HG02678 (cell line): ENCODE measurements at regions not wholly inside any gene's neighbourhood (a gene's known extent, or its start where the extent isn't known, plus 50 kb on each side); places are given as distances from the start of the nearest gene placed in this dataset.

Experiments used
- ATAC-seq: cut with Tn5 transposase; IDR thresholded peaks from one replicate; pipeline ENCODE4 v1.9.1; 2021; ENCODE audit warnings: mild to moderate bottlenecking, moderate library complexity; ENCODE audit not compliant: unreplicated experiment

DNA sequence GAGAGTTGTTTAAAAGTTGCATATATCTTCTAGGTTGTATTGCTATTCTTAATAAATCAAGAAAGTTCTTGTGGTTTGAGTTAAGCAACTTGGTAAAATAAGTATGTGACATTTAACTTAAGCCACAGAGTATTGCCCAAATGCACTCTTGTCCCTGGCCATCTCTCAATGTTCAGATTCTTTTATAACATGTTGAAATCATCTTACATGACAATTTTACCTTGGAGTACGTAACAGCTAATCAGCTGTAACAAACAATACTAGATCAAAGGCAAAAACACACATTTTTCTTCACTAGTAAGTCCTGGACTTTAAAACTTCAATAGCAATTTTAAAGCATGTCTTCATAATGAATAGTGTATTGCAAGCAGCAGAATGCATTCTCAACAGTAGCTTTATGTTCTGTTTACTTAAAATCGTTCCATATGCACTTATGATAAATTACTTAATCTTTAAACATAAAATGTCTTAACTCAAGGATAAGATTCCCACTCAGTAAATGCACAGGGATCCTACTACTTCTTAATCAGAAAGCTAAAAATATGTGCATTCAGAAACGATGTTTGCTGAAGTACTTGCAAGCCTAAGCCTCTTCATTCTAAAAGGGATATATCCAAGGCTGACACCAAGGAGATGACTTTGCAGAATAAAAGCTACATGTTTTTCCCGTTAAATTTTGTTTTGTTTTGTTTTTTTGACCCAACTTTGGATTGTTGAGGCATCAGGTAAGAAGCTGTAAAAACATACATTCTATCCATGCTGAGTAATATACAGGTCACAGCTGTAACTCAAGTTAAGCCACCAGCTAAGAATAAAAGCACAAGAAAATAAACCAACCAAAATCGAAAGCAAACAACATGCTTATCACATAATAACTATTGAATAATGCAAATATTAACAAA lies 86.1 kb upstream of the NFIB start:
- ATAC-seq, result no peak

DNA sequence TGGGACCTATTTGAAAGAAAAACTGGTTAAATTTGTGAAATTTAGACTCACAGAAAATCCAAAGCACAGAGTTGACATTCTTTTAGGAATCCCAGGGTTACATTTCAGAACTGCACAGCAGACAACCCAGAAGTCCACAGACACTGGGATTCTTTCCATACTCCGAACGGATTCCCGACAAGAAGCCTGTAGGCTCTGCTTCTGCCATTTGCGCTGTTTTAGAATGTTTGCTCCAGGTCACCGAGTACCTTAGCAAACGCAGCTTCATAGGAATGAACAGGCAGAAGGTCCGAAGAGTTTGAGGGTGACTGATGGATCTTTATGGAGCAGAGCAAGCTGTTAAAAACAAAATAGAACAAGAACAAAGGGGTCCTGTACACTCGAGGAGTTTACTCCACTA lies 84.5 kb upstream of the NFIB start:
- no peak for ATAC-seq

DNA sequence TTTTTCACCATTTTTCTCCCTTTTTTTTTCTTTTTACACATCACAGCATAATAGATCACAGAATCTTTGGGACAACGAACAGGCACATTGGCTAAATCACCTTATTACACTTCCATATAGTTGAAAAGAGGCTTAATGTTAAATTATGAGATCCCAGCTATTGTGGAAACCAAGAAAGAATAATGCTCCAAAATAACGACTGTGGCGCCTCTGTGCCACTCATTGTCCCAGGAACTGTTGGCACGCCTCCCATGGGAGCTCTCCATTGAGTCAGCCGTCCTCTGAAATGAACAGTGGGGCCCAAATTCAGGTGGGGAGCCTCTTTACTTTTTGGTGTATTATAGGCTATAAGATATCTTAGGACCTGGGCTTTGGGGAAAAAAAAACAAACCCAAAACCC lies 82.2 kb upstream of the NFIB start:
- ATAC-seq, result no peak

DNA sequence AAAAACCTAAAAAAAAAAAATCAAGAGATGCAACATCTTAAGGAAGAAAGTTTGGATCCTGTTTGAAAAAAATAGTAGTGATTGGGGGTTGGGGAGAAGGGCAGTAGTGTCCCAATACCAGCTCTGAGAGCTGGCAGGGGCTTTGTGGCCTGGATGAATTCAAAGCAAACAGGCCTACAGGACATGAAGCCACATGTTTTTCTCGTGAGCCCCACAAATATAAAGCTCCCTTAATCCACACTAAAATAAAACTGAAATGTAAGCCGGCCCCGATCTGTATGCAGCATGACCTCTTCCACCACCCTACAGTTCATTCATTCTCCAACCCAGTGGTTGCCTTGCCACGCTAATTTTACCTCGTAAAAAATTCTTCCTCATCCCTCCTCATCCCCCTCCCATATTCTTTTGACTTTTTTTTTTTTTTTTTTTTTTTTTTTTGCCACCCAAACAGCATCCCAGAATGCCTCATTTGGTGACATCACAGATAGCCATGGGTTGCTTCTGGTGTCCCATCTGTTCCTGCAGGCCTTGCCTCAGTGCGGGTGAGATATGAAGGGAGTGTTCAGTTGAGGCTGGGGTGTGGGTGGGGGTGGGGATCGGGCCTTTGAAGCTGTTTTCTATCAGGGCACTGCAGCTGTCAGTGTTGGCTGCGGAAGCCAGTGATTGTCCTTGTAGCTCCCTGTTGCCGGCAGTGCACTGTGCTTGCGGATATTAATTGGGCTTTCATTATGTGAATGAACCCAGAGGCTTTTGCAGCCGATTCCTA lies 81.6 kb upstream of the NFIB start:
- no peak for ATAC-seq

DNA sequence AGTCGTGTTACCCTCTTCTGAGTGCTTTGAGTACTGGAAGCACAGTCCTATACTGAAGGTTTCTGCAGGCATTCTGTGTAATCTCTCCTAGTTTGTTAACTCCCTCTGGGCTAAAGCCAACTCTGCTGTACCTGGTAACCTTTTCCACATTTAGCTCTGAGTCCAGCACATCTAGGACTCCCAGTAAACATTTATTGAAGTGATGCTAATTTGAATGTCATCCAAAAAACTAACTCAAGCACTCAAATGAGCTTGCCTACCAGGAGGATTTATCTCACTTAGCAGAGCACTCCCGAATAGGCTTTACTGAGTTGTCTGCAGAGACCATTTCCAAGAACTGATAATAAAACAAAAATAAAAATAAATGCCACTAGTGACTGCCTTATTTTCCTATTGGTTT lies 79.5 kb upstream of the NFIB start:
- no peak for ATAC-seq

DNA sequence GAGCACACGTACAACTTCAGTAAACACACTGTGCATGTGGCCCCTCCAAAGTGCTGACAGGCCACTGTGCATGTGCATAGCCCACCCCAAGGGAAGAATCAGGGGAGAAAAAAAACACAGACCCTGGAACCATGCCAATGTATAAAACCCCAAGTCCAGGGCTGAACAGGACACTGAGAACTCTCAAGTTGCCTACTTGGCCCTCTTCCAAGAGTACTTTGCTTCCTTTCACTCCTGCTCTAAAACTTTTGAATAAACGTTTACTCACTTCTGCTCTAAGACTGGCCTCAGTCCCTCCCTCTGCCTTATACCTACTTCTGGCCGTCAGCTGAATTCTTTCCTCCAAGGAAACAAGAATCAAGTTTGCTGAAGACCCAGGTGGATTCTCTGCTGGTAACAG lies 77.7 kb upstream of the NFIB start:
- ATAC-seq, result no peak

DNA sequence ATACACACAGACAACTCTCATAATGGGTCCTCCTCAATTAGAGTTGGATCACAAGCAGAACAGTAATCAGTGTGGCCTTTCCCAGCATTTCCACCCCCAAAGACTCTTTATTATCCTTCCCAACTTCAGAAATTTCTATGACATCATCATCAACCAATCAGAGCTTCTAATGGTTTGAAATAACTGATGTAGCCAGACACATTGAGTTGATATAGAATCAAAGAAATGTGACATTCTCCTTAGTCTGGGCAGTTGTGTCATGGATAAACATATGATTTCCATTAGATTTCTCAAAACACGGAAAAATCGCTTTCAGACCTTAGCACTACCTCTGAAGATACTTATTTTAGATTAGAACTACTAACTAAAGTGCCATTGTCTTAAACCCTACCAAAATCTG lies 75.7 kb upstream of the NFIB start:
- no peak for ATAC-seq

DNA sequence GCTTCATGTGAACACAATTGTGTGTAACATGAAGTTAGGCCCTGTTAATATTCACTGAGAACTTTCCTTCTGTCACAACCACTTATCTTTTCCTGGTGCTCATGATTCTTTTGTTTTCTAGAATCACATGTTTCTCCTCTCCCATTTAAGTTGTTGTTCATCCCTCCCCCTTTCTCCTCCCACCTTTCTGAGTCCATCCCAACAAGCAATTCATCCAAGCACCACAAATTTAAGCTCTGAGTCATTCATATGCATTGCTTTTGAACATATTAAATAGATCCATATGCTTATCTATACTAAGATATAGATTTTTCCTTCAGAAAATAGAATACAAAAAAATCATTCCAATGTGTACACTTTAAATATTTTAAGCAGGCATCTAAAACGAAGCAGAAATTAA lies 75.2 kb upstream of the NFIB start:
- no peak for ATAC-seq

DNA sequence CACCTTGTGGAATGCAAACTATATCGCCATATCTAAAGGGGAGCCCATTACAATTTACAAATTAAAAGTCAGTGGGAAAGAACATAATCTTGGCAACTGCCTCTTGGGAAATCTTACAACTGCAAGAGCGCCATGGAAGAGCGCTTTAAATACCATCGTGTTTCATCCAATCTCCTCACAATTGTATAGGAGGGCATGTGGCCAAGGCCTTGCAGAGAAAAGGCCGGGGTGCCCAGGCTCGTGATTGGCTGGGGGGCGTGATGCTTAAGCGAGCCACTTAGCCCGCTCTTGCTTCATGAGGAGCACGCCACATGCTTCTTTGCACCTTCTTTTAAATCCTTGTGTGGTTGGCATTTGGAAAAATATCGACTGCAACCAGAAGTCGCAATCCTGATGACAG lies 69.8 kb upstream of the NFIB start:
- no peak for ATAC-seq

DNA sequence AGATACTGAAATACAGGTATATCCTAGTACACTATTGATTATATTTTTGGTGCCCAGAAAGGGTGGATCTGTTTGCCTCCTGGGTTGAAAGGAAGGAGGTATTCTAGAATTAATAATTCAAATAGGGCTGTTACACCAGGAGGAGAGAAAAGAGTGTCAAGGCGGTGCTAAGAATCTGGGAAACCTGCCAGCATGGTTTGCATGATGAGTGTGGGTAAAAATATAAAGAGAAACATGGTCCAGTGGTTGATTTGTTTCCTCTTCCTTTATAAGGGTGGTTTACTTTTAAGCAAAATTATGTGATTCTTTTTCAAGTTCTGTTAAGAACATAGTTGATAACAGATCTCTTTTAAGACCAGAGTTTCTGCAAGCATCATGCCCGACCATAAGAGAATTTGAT lies 69.4 kb upstream of the NFIB start:
- peak; percentile 40 for ATAC-seq

DNA sequence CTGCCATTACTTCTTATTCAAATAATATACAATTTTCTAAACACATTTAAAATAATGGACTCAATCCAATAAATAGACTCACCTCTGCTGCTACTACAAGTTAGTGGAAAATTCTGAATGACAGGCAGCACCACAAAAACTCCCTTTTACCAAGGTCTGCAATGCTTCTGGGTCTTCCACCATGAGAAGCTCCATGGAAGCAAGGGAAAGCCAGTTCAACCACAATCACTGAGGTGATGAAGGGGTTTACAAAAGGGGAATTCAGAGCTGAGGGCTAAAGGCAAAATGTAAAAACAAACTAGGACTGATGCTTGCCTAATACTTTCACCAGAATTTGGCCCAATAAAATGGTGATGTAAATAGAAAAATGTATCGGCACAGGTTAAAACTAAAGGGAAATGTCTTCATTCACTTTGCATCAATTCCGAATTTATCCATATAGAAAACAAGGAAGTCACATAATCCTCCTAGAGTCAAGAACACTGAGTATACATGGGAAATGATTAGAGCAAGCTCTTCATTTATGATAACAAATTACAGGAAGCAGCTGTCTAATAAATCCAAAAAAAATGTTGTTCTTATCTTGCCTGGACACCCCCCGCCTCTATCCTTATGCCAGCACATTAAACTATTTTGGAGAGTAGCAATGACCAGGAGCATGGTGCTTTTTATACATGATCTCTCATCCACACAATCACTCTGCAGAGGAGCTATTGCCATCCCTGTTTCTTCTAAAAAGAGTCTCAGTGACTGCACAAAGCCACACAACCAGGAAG lies 66.3 kb upstream of the NFIB start:
- peak; percentile 39 for ATAC-seq

DNA sequence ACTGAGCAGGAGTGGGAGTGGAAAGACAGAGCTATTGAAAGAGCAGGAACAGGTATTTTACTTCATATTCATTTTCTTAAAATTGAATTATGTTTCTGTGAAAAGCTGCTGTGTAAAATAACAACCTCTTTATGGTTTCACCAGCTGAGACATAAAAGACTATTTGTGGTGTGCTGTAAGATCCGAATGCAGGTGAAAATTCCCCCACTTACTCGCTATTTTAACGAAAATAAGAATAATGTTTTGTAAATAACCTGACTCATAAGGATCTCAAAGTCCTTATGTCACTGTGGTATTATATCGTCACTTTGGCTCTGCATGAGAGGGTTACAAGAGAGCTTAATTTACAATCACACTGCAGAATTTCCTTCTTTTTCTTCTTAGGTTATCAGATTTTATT lies 65.3 kb upstream of the NFIB start:
- no peak for ATAC-seq

DNA sequence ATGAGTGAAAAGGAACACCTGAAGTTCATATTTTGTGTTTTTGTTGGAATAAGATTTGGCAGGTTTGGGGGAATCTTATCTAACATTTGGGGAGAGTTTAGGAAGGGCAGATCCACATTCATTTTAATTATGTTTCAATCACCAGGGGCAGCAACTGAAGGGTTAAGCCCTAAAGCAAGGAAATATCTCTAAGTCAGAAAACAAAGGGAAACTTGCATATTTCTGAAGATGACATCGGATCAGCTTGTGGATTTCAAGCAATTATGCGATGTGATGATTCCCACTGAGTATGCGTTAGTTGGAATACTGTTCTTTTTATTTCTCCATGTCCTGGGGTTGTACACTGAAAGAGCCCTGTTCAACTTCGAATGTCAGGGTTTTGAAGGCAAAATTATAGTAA lies 59.8 kb upstream of the NFIB start:
- ATAC-seq, result no peak

DNA sequence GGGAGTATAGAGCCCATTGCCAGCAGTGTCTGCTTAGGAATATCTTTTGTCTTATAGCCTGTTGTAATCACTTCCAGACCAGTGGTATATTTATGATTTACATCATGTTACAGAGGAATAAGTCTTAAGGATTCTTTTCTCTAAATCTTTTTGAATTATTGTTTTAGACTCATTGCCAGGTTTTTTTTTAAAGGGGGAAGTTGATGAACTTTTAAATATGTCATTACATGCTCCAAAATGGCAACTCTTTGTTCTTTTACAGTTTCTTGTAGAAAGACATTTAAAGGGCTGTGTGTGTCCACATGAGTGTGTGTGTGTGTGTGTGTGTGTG lies 59.4 kb upstream of the NFIB start:
- ATAC-seq, result no peak

DNA sequence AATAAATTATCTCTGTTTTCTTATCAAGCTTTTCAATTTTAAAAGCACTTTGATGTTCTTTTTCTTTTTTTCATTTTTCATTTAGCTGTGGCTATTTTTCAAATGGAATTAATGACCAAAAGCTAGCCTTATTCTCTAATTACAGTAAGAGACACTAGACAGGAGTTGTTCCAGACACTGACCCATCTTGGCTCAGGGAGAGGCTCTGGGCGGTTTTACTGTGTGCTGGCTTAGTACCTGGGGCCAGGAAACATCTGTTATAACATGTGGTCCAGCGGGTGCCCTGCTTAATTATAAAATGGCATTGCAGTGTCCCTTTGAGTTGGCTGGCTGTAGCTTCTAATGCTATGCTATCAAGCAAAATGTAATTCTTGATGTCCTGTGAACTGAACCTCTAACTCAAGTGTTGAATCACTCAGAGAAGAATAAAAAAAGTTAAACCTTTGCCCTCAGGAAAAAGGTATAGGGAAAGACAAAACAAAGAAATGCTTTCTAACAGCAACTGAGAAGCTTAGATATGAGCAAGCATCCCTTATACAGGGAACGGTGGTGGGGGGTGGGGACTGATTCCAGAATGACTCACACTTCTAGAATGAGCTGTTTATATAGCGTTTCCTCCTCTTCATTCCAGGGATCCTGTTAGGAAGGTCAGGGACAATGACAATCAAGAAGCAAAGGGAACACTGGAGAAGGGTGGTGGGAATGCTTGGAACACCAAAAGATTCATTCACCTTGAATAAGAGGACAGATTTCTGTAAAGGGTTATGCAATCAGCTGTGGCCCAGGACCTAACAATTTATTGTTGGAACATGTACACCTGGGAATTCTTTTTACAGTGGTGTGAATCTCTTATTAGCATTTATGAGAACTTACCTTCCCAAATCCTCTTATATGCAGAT lies 58.7 kb upstream of the NFIB start:
- no peak for ATAC-seq

DNA sequence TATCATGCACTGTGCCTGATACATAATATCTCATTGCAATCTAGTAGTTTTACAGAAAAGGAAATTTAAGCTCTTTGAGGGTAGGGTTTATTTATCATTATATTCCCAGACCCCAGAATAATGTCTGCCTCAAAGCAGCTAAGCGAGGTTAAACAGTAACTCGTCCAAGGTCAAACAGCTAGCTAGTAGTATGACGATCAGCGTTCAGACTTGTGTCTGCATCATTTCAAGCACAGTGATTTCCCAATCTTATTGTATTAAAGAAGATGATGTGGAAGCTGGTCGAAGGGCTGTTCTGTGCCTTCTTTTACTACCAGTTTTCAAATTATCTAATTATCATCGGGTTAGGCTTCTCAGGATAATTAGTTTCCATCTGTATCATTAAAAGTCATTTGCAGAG lies 55.1 kb upstream of the NFIB start:
- ATAC-seq, result no peak

DNA sequence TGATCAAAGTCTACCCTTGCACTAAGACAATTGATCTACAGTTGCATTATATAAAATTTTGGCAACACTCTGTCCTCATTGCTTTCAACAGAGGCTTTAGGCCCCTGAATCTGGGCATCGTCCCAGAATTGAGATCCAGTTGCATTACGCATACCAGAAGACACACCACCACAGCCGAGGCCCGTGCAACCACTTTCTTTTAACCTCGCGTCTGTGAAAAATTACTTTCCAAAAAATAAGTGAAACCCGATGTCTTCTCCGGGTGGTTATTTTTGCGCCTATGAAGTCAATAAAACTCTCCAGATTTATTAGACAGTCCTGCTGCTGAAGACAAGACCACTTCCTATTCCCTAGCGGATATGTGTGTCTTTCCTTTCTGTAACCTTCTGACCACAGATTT lies 52.1 kb upstream of the NFIB start:
- no peak for ATAC-seq

DNA sequence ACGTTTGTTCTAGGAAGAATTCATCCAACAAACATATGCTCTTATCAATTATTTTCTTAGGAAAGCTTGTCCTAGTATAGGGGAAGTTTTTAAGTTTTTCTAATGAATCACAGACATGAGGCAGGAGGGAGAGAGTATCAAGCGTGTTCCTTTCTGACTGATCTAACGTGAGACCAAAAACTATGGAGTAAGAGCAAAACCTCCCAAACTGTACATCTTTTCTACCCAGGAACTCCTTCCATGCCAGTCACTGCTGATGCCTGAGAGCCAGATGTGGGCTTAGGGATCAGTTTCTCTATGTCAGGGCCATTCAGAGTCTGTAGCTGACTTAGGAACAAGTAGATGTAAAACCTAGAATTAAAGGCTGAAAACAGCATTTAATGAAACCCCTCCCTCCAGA lies 51.7 kb upstream of the NFIB start:
- ATAC-seq, result no peak
